T-helper 1 cell treated with Interleukin-12 subunit alpha and Interleukin-12 subunit beta and Interleukin-4 antibody, amounts not matched to agents 30 ng/mL and 1 ng/mL, for 36 hours (primary cell): ENCODE measurements at regions not wholly inside any gene's neighbourhood (a gene's known extent, or its start where the extent isn't known, plus 50 kb on each side); places are given as distances from the start of the nearest gene placed in this dataset.
"Not testable (repeated sequence)": the region's sequence is repeated elsewhere in the genome, so short reads cannot be mapped to it uniquely, and the experiment has no call there.

Experiments used
- intact Hi-C: fragments of 100-400 bp; cut with micrococcal nuclease; formaldehyde crosslinking; loops from one replicate; pipeline ENCODE4 v1.15.1; 2024

DNA sequence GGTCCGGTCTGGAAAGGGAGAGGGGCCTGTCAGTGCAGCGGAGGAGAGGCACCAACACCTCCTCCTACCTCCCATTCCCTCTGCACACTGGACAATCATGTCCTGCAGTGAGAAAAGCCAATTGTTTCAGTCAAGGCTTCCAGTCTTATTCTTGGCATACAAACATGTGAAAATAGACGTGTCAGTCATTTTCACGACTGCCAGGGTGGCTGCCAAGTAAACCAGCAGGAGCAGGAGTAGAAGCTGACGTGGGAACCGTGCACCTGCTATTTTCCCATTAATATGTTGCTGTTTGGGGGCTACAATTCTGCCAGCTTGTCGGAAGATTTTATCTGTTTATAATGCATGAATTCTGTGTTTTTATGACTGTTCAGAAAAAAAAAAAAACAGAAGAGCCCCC is 202.3 kb downstream of the SPP2 start:
- intact Hi-C loops, result no loop called here

DNA sequence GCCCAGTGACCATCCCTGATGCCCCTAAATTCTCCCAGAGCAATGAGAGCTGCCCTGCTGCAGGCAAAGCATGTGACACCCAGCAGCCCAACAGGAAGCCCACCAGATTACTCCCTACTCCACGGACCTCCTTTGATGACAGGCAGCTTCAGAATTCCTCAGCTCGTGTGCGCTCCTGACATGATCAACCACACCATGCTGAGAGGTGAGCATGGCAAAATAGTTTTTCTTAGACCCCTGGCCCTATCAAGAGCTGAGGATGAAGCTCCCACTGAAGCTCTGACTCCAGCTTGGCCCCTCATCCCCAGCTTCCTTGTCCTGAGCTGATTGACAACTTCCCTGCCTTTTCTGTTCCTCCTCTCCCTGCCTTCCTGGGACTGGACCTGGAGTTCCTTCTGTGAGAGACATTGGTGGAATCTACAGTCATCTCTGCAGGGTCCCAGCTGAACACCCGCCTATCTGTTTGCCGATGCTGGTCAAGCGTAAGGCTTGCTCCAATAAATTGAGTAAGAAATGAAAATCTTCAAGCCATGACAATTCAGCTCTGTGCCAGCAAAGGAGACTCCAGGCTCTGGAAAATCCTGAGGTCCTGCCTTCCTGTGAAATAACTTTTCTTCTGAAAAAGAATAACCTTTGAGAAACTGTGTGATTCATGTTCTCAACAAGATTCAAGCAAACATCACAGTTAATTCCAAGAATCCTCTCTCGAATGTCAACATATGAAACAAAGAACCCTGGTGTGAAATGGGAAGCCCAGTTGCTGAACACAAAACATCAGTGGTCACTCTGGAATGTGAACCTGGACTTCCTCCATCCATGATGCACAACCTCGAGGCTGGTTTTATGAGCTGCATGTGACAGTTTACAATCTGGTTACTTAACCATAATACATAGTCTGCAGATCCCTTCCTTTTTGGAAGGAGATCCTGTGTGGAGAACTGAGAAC is 201.1 kb downstream of the SPP2 start:
- intact Hi-C loops, result no loop called here

DNA sequence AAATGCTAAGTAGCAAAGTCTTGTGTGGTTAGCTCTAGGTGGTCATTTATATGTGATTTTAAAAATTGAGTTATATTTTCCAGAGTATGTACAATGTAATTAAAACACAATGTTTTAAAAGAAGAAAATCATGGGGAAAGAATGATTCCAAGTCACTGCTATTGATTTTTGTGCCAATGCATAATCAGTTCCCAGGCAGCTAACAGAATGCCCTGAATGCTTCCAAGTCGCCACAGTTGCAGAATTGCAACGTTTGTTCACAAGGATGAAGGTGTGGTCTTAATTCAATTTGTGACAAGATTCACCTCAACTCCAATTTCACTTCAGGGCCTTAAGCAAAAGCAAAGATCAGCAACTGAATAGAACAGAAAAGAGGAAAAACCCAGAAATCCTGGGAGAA is 200.4 kb downstream of the SPP2 start:
- intact Hi-C loops, result no loop called here

DNA sequence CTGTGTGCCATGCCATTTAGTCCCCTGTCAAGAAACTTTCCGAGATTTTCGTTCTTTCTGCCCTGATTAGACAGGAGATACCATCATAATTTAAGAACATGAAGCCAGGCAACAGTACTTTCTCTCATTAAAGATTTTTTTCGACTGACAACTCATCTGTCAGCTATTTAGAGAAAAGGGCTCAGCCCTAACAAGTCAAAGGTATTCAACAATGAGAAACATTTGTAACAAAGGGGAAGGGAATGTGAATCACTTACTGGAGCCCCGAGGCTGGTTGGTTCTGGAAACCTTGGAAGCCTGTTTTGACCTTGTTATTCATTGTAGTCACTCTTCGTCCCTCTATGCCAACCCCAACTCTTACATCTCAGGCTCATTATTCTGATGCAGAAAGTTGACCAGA is 199.4 kb downstream of the SPP2 start:
- intact Hi-C loops, result no loop called here

DNA sequence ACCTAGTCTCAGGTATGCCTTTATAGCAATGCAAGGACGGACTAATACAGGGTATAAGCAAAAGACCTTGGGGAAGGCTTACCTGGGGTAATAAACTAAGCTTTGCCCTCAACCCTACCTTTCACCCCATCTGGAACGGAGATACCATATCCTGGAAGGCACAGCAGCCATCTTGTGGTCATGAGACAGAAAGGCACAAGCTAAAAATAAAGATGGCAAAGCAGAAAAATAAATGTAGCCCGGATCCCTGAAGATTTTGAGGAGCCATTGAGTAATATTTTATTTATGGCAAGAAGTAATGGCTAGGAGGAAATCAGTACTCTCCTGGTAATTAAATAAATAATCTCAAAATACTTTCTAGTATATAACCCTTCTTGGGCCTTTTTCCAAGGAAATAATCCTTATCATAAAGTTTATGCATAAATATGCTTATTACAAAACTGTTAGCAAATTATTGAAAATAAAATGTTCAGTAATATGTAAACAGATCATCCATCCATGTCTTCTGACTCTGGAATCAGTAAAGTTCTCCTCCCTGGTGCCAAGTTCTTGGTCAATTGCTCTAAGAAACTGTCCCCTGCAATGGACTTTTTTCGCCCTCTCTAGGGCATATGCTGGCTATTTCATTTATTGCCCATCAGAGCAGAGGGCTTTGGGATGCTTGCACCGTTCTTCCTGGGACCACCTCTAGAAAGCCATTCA is 198.7 kb downstream of the SPP2 start:
- intact Hi-C loops, result no loop called here

DNA sequence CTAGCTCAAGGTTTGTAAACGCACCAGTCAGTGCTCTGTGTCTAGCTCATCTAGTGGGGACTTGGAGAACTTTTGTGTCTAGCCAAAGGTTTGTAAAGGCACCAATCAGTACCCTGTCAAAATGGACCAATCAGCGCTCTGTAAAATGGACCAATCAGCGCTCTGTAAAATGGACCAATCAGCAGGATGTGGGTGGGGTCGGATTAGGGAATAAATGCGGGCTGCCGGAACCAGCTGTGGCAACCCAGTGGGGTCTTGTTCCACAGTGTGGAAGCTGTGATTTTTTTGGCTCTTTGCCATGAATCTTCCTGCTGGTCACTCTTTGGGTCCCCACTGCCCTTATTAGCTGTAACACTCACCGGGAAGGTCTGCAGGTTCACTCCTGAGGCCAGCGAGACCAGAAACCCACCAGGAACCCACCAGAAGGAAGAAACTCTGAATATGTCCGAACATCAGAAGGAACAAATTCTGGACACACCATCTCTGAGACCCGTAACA is 197.8 kb downstream of the SPP2 start:
- intact Hi-C loops, result not testable (repeated sequence)

DNA sequence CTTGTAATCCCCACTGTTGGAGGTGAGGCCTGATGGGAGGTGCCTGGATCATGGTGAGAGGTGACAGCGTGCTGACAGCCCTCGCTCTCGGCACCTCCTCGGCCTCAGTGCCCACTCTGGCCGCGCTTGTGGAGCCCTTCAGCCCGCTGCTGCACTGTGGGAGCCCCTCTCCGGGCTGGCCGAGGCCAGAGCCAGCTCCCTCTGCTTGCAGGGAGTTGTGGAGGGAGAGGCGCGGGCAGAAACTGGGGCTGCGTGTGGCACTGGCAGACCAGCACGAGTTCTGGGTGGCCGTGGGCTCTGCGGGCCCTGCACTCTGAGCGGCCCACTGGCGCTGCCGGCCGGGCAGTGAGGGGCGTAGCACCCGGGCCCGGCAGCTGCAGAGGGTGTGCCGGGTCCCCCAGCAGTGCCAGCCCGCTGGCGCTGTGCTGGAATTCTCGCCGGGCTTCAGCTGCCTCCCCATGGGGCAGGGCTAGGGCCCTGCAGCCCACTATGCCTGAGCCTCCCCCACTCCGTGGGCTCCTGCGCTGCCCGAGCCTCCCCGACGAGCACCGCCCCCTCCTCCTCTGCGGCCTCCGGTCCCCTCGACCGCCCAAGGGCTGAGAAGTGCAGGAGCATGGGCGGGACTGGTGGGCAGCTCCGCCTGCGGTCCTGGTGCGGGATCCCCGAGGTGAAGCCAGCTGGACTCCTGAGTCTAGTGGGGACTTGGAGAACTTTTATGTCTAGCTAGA is 197.1 kb downstream of the SPP2 start:
- intact Hi-C loops, result no loop called here

DNA sequence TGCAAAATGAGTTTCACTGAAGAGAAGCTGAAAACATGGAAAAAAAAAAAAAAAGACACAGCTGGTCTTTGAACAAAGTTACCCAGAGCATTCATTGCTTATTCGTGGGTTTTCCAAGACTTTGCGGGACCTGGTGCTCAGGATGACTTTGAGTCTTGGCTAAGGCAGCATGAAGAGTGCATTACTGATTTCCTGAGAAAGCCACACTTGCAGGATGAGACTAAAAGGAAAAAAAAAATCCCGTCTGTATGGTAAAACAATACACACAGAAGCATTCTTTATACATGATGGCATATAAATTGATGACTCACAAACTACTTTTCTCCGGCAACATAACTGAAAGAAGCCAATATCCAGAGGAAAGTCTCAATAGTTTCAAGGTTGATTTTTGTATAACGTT is 195.4 kb downstream of the SPP2 start:
- intact Hi-C loops, result no loop called here

DNA sequence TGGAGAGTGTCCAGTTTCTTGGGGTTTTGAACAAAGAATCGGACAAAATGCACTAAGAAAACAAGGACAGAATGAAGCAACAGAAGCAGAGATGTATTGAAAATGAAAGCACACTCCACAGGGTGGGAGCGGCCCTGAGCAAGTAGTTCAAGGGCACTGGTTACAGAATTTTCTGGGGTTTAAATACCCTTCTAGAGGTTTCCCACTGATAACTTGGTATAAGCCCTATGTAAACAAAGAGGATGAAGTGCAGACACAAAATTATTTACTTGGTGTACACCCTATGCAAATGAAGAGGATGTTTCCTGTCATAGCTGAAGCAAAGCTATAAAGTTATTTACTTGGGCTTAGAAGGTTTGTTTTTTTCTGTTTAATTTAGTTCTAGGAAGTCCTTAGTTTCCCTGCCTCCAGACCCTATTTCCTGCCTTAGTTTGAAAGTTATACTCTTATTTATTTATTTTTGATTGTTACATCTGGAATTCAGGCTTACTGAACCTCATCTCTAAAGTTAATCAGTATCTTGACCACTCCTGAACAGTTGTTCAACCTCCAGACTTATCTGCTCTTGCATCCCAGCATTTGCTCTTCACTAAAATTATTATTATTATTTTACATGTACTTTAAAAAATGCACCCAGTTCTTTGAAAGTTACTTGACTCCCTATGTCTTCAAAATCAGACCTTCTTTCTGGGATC is 193.5 kb downstream of the SPP2 start:
- intact Hi-C loops, result loop anchor here (1.0 kb wide), 1 partner anchor 64 kb away; no protein-coding TSS in a partner anchor

DNA sequence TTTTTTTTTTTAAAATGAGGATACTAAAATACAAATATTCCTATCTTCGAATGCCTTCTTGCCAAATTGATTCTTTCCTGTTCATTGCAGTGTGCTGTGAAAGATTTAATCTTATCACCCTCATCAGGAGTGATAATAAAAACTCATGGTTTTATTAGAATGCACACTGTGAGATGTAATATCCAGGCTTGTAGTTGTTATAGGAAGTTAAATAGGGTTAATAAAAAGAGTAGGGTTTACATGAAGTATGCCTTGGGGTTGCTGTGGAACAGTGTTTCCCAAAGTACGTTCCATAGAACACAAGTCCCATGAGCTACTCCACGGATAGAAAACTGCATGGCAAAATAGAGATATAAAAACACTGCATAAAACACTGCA is 191.9 kb downstream of the SPP2 start:
- intact Hi-C loops, result no loop called here

DNA sequence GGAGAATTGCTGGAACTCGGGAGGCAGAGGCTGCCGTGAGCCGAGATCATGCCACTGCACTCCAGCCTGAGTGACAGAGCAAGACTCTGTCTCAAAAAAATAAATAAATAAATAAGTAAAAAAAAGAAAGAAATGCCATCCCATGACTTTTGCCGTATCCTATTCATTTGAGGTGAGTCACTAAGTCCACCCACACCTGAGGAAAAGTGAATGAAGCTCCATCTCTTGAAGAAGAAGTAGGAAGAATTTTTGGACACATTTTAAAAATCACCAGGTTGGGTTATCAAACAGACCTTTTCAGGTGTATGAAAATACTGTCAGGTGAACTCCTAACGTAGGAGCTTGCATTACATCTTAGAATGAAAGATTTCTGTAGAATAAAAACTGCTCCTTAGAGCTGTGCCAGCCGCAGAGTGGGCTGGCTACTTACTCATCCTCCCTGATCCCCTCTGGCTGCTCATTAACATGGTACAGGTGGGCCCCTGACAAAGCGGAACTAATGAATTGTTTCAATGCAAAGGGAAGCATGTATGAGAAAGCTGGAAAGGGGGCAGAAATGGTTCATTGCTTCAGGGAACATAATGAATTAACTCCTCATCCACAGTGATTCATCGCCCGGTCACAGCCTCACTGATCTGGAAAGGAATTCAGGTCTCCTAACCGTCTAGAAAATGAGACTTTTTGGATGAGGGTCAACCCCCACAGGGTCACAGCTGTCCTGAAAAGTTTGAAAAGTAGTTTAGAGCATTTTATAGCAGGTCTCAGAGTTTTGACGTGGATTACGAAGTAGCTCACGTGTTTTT is 191.4 kb downstream of the SPP2 start:
- intact Hi-C loops, result no loop called here

DNA sequence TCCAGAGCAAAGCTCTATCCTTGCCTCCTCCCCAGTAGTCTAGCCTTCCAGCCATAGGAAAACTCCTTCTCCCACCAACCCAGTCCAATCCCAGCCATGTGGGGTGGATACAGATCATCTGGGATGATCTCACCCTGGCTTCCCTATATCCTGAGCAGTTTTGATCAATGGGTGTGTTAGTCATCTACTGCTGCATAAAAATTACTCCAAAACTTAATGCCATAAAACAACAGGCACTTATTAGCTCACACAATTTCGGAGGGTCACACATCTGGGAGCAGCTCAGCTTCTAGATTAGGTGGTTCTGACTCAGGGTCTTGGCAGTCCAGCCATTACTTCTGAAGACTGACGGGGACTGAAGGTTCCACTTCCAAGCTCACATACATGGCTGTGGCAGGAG is 190.4 kb downstream of the SPP2 start:
- intact Hi-C loops, result no loop called here

DNA sequence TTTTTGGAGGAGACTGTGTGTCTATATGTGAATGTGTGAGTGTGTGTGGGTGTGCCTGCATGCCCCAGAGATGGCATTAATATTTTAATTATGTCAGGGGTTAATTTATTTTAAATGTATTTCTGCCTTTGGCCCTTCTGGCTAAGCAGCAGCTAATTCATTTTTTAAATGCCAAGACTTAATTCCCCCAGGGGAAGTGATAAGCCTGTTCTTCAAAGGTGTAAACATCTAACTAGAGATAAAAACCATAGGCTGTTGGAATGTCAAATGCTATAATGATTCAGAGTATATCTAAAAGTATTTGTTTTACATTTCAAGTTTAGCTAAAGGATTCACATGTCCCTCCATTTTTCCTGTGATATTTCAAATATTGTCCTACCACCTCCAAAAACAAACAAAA is 184.7 kb downstream of the SPP2 start:
- intact Hi-C loops, result no loop called here

DNA sequence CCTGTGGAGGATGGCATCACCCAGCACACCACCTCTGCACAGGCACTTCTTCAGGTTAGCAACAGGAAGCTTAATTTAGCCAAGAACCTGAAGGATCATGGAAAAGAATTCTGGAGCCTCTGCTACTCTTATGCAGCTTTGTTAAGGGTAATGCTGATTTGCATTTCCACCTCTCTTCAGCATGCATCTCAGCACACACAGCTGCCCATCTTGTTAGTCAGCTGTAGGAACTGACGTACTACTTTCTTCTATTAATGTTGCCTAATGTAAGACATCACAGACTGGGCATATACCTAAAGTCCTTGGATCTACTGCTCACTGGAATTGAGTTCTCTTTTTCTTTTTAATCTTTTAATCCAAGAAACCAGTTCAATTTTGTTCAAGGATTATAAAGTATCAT is 181.0 kb downstream of the SPP2 start:
- intact Hi-C loops, result no loop called here

DNA sequence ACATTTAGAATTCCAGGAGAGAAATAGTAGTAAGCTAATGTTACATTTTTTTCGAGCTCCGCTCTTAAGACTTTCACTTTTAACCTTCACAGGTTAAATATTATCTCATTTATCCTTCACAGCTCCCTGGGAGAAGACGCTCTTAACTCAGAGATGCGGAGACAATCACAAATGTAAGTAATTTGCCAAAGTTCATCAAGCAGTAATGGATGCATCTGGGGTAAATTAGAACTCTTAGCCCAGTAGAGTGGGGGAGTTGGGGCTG is 168.5 kb downstream of the SPP2 start:
- intact Hi-C loops, result no loop called here

DNA sequence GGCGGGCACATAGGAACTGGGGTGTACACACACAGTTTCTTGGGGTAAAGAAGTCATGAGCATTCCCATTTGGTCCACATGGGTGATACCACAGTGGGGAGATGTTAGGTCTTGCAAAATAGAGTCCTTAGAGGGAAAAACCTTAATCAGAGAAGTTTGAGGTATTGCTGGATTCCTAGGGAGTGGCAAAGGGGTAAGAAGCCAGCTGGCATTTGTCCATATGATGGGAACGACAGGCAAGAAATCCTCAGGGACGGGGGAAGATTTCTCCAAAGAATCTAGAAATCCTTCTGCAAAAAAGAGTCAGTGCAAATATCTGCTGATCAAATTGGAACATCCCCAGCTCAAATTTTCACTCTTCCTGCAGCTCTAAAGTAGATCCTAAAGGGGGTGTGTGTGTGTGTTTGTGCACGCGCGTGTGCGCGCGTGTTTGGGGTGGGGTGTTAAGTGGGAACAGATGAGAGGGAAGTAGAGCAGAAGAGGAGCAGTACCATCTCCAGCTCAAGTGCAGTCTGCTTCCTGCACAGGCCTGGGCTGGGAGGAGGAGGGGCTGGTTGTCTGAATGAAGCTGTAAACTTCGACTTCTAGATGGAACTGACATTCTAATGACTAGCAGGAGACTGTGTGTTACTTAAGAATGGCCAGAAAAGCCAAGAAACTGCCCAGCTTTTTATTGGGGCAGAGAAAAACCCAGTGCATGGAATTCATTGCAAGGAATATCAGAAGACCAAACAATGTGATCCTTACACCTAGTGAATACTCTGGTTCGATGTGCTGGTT is 168.0 kb downstream of the SPP2 start:
- intact Hi-C loops, result no loop called here

DNA sequence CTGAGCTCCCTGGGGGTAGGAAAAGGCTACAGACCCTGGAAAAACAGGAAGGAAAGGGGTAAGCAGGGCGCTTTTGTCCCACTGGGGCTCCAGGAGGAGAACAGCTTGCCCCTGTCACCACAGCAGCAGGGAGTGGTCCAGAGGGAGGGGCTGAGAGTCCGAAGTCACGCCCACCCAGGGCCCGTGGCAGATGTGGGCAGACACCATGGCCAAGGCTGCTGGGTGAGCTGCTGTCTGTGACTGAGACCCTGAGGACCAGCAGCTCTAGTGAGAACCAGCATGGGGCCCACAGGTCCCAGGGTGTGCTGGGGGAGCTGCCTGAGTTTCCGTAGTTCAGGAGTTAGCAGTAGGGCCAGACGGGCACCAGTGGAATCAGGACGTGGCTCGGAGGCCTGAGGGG is 162.0 kb downstream of the SPP2 start:
- intact Hi-C loops, result no loop called here

DNA sequence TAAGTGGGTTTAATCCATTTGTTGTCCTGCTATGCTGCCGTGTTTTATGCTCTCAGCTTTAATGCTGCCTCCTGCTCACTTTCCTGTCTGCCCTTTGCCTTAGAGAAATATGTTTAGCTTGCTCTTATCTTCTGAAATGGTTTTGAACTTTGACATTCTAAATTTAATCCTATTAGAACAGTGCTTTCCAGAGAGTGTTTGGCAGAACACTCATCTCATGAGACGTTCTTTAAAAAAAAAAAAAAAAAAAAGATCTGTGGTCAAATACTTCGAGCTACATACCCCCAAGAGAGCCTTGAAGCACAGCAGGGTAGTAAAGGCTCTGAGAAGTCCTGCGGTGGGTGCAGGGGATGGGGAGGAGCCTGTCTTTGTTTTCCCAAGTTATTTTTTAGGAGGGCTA is 161.3 kb downstream of the SPP2 start:
- intact Hi-C loops, result no loop called here

DNA sequence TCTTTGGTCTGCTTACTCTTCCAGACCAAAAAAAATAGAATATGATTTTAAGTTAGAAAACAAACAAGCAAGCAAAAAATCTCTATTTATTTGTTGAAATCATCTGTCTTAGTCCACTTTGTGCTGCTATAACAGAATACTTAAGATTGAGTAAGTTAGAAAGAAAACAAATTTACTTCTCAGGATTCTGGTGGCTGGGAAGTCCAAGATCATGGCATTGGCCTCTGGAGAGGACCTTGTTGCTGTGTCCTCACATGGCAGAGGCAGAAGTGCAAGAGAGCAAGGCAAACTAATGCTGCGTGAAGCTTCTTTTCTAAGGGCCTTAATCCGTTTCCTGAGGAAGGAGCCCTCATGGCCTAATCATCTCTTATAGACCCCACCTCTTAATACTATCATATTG is 156.2 kb downstream of the SPP2 start:
- intact Hi-C loops, result loop anchor here (10.0 kb wide), 1 partner anchor 1968 kb away; no protein-coding TSS in a partner anchor

DNA sequence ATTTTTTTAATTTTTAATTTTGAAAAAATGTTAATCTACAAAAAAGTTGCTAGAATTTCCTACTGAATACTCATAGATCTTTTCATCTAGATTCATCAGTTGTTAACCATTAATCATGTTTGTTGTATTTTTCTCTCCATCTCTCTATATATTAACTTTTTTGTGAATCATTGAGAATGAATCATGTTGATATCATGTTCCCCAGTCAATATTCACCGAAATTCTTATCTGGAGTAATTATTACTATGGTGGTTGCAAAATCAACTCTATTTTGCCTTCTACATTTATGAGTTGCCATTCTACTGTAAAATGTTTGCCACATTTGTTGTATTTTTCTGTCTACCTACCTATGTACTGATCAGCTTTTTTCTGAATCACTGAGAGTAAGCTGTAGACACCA is 154.0 kb downstream of the SPP2 start:
- intact Hi-C loops, result loop anchor here (10.0 kb wide), 1 partner anchor 1970 kb away; no protein-coding TSS in a partner anchor
